B cell (primary cell): ENCODE measurements at regions not wholly inside any gene's neighbourhood (a gene's known extent, or its start where the extent isn't known, plus 50 kb on each side); places are given as distances from the start of the nearest gene placed in this dataset.

Experiments
- CTCF ChIP-seq: fragments of 200-600 bp; IDR thresholded peaks from one replicate; pipeline ENCODE4 v1.8.0; 2022; ENCODE audit warnings: antibody characterized with exemption, mild to moderate bottlenecking
- EZH2 ChIP-seq: IDR thresholded peaks from 2 replicates; pipeline ENCODE4 v1.6.1; 2012; ENCODE audit warnings: borderline replicate concordance, low read depth, mild to moderate bottlenecking, moderate library complexity, low read length; ENCODE audit not compliant: insufficient read depth, poor library complexity, severe bottlenecking

DNA sequence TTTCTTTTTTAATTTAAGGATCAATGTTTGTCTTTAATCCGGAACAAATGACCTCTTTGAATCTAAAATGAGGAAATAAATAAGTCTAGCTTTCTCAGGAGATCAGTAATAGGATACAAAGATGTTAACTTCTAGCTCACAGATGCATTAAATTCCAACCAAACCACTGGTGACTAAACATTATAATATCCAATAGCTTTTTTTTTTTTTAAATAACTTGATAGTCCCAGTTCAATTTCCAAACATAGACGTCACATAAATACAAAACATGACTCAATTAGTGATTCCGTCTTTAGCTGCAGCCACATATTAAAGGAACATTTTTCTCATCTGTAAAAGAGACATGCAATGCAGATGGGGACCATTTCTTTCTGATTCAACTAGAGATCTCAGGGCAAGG lies 390.5 kb upstream of the PCDH9 start:
- TF ChIP-seq CTCF, result no peak
- TF ChIP-seq EZH2, result no peak
